ENCODE measurements at regions not wholly inside any gene's neighbourhood (a gene's known extent, or its start where the extent isn't known, plus 50 kb on each side); places are given as distances from the start of the nearest gene placed in this dataset.

DNA sequence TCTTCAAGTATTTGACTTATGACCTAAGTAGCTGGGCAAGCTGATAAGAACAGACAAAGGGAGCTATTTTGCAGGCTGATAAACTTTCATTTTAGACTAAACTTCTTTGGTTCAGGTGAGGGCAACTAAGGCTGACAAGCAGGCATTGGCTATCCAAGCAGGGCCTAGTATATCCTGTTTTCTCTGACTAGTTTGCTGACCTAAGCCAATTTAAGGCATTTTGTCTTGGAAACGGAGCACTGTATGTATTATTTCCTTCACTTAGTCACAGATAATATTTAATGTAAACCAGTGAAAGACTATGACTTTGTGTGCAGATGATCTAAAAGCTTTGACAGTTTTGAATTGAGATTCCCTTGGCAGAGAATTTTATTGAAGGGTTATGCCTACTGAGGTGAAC is 172.5 kb downstream of the POU4F1 start:
- no peaks in the 10 kb centered on the region for H3K79me2 ChIP-seq (ENCODE audit: insufficient read depth)
- H3K9me2 ChIP-seq (ENCODE audit: insufficient read depth): no peaks in the 10 kb centered on the region
- H3K4me3 ChIP-seq: no peak overlapping the region
- no peak overlapping the region for H3K4me2 ChIP-seq (ENCODE audit: unreplicated experiment)
- H2AFZ ChIP-seq: no peak overlapping the region
- no peaks in the 10 kb centered on the region for H3K36me3 ChIP-seq (ENCODE audit: low read depth)
- TF ChIP-seq EZH2 (IDR thresholded peaks at IDR 0.05; ENCODE audit: insufficient read depth, poor library complexity, severe bottlenecking) (no peak), EZH2phosphoT487 (IDR thresholded peaks at IDR 0.05; ENCODE audit: insufficient read depth, low read depth) (no peak)
- H3K4me1 ChIP-seq (ENCODE audit: insufficient read depth): no peaks in the 10 kb centered on the region
- H3K9ac ChIP-seq: no peak overlapping the region
- H3K27ac ChIP-seq: no peak overlapping the region
- no peak for DNase-seq
- no peaks in the 10 kb centered on the region for H3K9me3 ChIP-seq (ENCODE audit: low read depth)
- WGBS, 2 experiments (ENCODE audit: low coverage in 1 of 2, low lambda C conversion rate in 2 of 2, missing lambda C conversion rate in 2 of 2): 0 to 8% methylated on average over 1 of the region's 1 CpG
- H3K27me3 ChIP-seq (replicated peaks; ENCODE audit: insufficient read depth): no peaks in the 10 kb centered on the region; the same call in 1 of the 2 replicates
- H3F3A ChIP-seq (ENCODE audit: insufficient read depth): no peaks in the 10 kb centered on the region
- in situ Hi-C loops (cut with MboI): no loop called here
- no peaks in the 10 kb centered on the region for H4K20me1 ChIP-seq (ENCODE audit: insufficient read depth)

GRCh38 chr13:78430166-78430791 is 173.1 kb downstream of the POU4F1 start:
- in situ Hi-C loops (cut with MboI): no loop called here
- WGBS, 2 experiments (ENCODE audit: low coverage in 1 of 2, low lambda C conversion rate in 2 of 2, missing lambda C conversion rate in 2 of 2): 20 to 26% methylated on average over 13 of the region's 13 CpGs

GRCh38 chr13:78428646-78429045 is 174.7 kb downstream of the POU4F1 start:
- in situ Hi-C loops (cut with MboI): no loop called here
- Histone ChIP-seq H3K4me1 (ENCODE audit: insufficient read depth) (no peaks in the 10 kb centered on the region), H3K4me3 (no peak overlapping the region), H4K20me1 (ENCODE audit: insufficient read depth) (no peaks in the 10 kb centered on the region), H3K4me2 (ENCODE audit: unreplicated experiment) (no peak overlapping the region), H3K36me3 (ENCODE audit: low read depth) (no peaks in the 10 kb centered on the region), H3K27ac (no peak overlapping the region), H3K9ac (no peak overlapping the region), H3K79me2 (ENCODE audit: insufficient read depth) (no peaks in the 10 kb centered on the region), H2AFZ (no peak overlapping the region), H3K27me3 (replicated peaks; ENCODE audit: insufficient read depth) (no peaks in the 10 kb centered on the region; the same call in 1 of the 2 replicates), H3K9me3 (ENCODE audit: low read depth) (no peaks in the 10 kb centered on the region), H3F3A (ENCODE audit: insufficient read depth) (no peaks in the 10 kb centered on the region), H3K9me2 (ENCODE audit: insufficient read depth) (no peaks in the 10 kb centered on the region)
- no peak for DNase-seq
- WGBS, 2 experiments (ENCODE audit: low coverage in 1 of 2, low lambda C conversion rate in 2 of 2, missing lambda C conversion rate in 2 of 2): 11 to 19% methylated on average over 2 of the region's 2 CpGs
- TF ChIP-seq EZH2 (IDR thresholded peaks at IDR 0.05; ENCODE audit: insufficient read depth, poor library complexity, severe bottlenecking): no peak
- TF ChIP-seq EZH2phosphoT487 (IDR thresholded peaks at IDR 0.05; ENCODE audit: insufficient read depth, low read depth): no peak

More at GRCh38 chr13:78430166-78430791, 173.1 kb downstream of the POU4F1 start:
- no peak for DNase-seq
- Histone ChIP-seq H3K4me1 (ENCODE audit: insufficient read depth) (no peaks in the 10 kb centered on the region), H3K4me3 (no peak overlapping the region), H2AFZ (no peak overlapping the region), H3K4me2 (ENCODE audit: unreplicated experiment) (no peak overlapping the region), H3F3A (ENCODE audit: insufficient read depth) (no peaks in the 10 kb centered on the region), H4K20me1 (ENCODE audit: insufficient read depth) (no peaks in the 10 kb centered on the region), H3K27me3 (replicated peaks; ENCODE audit: insufficient read depth) (no peaks in the 10 kb centered on the region; the same call in 1 of the 2 replicates), H3K9ac (no peak overlapping the region), H3K27ac (no peak overlapping the region), H3K9me3 (ENCODE audit: low read depth) (no peaks in the 10 kb centered on the region), H3K36me3 (ENCODE audit: low read depth) (no peaks in the 10 kb centered on the region), H3K9me2 (ENCODE audit: insufficient read depth) (no peaks in the 10 kb centered on the region), H3K79me2 (ENCODE audit: insufficient read depth) (no peaks in the 10 kb centered on the region)
- no peak for TF ChIP-seq EZH2 (IDR thresholded peaks at IDR 0.05; ENCODE audit: insufficient read depth, poor library complexity, severe bottlenecking)
- no peak for TF ChIP-seq EZH2phosphoT487 (IDR thresholded peaks at IDR 0.05; ENCODE audit: insufficient read depth, low read depth)

DNA sequence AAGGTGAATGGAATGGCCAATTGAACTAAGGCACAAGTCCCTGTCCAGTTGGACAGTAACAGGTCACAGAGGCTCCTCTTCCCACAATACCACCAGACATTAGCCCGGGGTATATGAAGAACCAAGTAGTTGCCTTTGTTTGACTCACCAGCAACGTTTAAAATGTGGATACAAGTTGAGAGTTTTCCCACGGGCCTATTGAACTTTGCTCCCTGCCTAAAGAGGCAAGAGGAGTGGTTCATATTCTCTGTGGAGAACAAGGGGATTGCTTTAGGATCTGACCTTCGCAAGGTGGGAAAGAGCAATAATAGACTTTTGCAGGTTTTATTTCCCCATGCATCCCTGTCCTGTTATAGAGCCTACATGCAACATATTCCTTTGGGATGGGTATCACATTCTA is 177.2 kb downstream of the POU4F1 start:
- no peak overlapping the region for H3K4me2 ChIP-seq (ENCODE audit: unreplicated experiment)
- in situ Hi-C loops (cut with MboI): no loop called here
- H3K9me2 ChIP-seq (ENCODE audit: insufficient read depth): no peaks in the 10 kb centered on the region
- no peak for TF ChIP-seq EZH2phosphoT487 (IDR thresholded peaks at IDR 0.05; ENCODE audit: insufficient read depth, low read depth)
- TF ChIP-seq EZH2 (IDR thresholded peaks at IDR 0.05; ENCODE audit: insufficient read depth, poor library complexity, severe bottlenecking): no peak
- no peak overlapping the region for H3K27ac ChIP-seq
- no peaks in the 10 kb centered on the region for H3F3A ChIP-seq (ENCODE audit: insufficient read depth)
- no peaks in the 10 kb centered on the region for H4K20me1 ChIP-seq (ENCODE audit: insufficient read depth)
- no peaks in the 10 kb centered on the region for H3K36me3 ChIP-seq (ENCODE audit: low read depth)
- DNase-seq: no peak
- no peaks in the 10 kb centered on the region for H3K4me1 ChIP-seq (ENCODE audit: insufficient read depth)
- no peaks in the 10 kb centered on the region for H3K79me2 ChIP-seq (ENCODE audit: insufficient read depth)
- WGBS, 2 experiments (ENCODE audit: low coverage in 1 of 2, low lambda C conversion rate in 2 of 2, missing lambda C conversion rate in 2 of 2): 8 to 12% methylated on average over 4 of the region's 4 CpGs
- H3K9me3 ChIP-seq (ENCODE audit: low read depth): no peaks in the 10 kb centered on the region
- no peak overlapping the region for H3K4me3 ChIP-seq
- H3K9ac ChIP-seq: no peak overlapping the region
- no peaks in the 10 kb centered on the region for H3K27me3 ChIP-seq (replicated peaks; ENCODE audit: insufficient read depth)
- no peak overlapping the region for H2AFZ ChIP-seq

Measured in GM23248 (cell line).